UCSD-AML1 (cell line): ENCODE measurements at regions not wholly inside any gene's neighbourhood (a gene's known extent, or its start where the extent isn't known, plus 50 kb on each side); places are given as distances from the start of the nearest gene placed in this dataset.

ENCODE experiments used
- DNase-seq: peaks from one replicate; lab custom pipeline; 2025; ENCODE audit not compliant: unreplicated experiment; lab: John Stamatoyannopoulos, UW

DNA sequence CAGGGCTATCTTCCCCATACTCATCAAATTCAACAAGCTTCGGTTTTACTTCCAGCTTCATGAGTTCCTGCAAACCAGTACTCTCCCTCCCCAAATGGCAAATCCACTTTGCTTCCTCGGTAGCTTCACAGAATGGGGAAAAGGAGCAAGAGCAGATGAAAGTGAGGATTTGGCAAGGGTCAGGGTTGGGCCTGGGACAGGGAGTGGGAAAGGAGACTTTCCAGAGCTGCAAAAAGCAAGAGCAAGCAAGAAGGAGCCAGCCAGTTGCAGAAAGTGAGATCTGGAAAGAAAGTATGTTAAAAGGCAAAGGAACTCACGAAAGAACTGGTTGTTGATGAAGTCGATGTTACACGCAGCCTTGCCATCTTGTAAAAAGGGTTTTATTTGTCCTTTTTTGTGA, 522.8 kb upstream of the TBX3 start:
- no peak for DNase-seq

DNA sequence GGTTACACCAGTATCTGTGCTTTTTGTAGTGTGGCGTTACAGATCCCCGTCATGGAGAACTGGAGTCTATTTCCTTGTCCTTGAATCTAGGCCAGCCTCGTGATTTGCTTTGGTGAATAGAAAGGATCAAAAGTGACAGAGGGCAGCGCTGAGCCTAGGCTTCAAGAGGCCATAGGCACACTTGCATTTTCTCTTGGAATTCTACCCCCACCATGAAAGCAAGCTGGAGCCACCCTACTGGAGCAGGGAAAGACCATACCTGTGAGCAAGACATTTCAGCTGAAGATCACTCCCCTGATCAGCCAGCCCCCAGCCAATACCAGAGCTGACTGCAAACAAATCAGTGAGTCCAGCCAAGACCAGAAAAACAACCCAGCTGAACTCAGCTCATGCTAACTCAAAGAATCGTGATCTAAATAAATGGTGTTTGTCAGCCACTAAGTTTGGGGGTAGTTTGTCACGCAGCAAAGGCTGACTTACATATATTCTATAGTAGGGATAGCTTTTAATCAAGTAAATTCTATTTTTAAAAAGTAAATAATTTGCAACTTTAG, 521.9 kb upstream of the TBX3 start:
- DNase-seq: no peak

DNA sequence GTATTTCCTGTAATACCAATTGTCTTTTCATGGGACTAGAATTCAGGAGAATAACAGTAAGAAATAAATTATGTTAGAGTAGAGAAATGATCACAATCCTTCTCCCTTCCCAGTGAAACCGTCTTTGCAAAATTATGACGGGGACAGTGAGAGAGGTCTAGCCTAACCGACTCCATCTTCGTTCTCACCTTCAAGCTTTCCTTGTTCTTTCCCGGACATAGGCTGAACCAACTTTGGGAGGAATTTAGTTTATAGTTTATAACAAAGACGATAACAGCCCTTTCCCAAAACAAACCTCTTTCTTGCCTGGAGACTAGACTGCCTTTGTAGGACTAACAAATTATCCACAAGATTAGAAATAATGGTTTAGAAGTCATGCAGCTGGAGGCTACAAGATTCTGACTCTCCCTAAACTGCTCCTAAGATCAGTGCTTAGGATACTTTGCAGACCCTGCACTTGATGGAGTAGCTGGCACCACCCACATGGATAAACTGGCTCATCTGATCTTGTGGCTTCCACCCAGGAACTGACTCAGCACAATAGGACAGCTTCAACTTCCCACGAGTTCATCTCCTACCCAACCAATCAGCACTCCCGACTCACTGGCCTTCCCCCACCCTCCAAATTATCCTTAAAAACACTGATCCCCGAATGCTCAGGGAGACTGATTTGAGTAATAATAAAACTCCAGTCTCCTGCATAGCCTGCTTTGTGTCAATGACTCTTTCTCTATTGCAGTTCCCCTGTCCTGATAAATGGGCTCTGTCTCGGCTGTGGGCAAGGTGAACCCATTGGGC, 521.2 kb upstream of the TBX3 start:
- no peak for DNase-seq

DNA sequence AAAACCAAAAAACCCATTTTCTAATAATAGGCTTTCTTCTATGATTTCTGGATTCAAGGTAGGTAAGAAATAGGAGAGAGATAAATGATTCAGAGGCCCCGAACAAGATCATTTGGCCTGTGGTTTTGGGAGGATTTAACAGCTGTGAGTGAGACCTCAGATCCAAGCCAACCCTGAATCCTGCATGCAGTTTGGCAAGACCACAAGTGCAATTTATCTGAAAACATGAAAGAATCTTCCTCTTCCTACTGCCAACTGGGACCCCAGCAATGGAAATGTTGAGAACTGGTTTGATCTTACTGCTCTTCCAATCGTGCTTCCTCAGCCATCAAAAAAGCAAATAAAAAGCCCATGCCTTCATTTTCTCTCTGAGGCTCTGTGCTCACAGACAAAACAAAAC, 519.7 kb upstream of the TBX3 start:
- DNase-seq: no peak

DNA sequence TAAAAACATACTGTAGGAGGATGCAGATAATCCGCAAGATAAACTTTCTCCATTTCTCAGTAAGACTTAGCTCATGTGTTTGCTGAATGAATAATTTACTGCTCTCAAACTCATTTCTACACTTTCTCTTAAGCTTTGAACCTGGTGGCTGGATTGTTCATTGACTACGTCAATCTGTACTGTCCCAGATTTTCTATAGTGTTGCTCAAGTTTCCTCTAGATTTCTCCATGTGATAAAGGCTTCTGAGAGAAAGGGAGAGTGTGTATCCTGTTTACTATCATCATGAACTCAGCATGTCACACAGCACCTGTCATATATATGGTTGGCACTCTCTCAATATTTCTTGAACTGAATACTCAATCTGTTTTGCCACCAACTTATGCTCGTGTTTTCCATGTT, 518.0 kb upstream of the TBX3 start:
- no peak for DNase-seq

DNA sequence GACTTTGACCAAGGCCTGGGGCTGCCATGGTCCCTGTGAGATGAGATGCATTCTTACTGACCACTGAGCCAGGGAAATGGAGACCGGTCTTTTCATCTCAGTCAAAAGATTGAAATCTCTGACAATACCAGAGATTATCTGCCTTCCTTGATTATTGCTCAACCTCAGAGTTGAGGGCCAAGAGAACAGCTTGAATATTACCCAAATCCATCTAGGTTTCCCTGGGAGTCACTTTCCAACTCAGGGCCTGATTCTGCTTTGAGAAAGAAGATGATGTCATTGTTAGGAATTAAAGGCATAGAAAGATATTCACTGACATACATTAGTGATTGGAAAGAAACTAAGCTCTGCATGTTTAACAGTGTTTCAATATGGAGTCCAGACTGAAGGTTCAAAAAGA, 515.9 kb upstream of the TBX3 start:
- no peak for DNase-seq

DNA sequence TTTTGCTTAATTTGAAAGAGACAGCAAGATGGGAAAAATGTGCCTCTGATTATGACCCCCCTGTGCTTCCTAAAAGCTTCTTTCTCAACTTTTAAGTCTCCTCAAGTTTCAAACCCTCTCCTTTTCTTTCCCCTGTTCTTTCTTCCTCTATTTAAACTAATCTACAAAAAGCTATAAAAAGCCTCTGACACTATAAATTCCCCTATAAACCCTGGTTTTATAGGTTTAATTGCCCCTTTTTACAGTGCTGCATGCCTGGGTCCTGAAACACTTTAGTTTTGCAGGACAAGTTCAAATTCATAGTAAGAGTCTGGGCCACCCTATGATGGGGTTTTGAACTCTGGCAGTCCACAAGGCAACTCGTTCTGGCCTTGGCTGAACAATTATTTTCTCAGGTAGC, 510.9 kb upstream of the TBX3 start:
- DNase-seq: no peak

DNA sequence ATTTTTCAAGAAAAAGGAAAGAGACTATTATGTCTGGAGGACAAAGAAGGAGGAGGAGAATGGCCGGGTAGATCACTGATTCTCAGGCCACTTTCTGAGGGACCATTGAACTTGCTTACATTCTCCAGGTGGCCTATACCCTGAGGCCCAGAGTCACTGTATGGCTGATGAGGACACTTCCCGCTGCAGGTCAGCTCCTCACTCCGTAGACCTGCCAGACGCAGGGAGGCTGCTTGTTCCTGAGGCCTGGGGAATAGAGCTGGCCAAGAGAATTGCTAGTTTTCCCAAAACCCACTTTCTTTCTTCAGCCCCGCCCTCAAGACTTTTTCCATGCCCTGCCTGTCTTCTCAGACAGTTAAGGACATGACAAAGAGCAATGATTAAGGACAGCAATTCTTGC, 510.5 kb upstream of the TBX3 start:
- no peak for DNase-seq

DNA sequence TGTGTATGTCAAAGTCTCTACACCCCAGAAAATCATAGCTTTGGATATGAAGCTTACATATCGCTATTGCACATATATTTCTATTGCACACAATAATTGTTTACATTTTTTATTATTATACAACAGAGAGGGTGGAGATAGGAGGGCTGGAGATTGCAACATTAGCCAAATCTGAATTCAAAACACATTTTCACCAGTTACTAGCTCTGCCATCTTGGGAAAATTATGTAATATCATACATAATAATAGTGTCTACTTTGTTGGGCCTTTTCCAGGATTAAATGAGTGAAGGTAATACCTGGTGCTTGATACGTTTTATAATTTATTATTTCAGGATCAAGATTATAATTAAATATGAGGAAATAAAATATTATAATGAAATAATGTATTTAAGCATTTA, 507.4 kb upstream of the TBX3 start:
- no peak for DNase-seq

DNA sequence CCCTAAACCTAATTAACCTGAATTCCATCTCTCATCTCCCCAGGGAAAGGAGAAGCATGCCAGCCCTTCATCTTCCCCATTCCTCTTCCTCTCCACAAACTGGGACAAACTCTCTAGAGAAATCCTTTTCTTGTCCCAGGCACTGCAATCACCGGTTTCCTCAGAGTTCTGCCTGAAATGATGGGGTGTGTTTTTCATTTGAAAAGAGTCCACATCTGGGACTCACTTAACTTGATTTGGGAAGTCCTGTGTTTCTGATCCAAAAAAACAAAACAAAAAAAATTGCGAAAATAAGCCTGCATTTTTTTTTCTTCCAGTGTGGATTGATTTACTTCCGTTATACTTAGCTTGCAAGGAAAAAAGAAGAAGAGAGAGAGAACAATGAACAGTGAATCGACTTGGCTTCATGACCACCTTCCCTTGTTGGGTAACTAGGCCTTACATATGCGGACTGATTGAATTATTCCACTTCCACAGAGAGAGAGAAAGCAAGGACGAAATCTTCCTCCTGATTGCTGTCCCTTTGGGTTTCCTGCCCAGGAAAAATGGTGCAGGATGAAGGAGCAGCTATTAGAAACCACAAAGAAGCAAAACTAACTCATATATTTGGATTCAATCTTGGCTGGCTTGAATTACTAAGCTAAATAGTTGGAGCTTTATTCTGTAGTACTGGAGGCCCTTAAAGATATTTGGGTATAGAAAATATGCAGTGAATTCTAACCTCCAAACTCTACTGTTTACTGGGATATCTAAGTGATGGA, 506.2 kb upstream of the TBX3 start:
- DNase-seq: no peak

DNA sequence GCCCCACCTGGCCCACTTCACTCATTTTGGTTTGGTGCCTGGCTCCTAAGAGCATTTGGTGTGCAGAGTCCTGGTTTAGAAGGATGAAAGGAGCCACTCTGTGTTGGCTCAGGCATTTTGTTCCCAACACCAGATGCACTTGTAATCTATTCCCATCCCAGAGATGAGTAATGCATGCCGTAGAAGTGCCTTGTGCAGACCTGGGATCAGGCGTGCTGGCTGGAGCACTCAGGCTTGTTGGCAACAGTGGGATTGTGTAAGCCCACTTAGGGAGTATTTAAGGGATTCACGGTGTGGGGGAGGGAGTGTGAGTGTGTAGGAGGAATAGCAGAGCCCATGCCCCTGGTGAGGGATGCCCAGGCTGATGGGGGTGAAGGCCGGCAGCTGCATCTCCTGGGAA, 501.5 kb upstream of the TBX3 start:
- DNase-seq: no peak

DNA sequence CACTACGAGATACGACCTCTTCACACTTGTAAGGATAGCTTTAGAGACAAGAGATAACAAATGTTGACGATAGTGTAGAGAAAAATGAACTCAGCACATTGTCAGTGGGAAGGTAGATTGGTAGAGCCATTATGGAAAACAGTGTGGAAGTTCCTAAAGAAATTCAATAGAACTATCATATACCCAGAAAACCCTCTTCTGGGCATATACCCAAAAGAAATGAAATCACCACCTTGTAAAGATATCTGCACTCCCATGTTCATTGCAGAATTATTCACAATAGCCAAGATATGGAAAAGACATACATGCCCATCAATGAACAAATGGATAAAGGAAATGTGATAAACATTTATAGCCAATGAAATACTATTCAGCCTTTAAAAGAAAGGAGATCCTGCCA, 499.8 kb upstream of the TBX3 start:
- no peak for DNase-seq

DNA sequence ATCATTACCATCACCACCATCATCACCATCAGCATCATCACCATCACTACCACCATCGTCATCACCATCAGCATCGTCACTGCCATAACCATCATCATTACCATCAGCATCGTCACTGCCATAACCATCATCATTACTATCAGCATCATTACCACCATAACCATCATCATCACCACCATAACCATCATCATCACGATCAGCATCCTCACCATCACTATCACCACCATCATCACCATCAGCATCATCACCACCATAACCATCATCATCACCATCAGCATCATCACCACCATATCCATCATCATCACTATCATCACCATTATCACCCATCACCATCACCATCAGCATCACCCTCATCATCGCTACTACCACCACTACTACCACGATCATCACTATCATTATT, 493.9 kb upstream of the TBX3 start:
- no peak for DNase-seq

DNA sequence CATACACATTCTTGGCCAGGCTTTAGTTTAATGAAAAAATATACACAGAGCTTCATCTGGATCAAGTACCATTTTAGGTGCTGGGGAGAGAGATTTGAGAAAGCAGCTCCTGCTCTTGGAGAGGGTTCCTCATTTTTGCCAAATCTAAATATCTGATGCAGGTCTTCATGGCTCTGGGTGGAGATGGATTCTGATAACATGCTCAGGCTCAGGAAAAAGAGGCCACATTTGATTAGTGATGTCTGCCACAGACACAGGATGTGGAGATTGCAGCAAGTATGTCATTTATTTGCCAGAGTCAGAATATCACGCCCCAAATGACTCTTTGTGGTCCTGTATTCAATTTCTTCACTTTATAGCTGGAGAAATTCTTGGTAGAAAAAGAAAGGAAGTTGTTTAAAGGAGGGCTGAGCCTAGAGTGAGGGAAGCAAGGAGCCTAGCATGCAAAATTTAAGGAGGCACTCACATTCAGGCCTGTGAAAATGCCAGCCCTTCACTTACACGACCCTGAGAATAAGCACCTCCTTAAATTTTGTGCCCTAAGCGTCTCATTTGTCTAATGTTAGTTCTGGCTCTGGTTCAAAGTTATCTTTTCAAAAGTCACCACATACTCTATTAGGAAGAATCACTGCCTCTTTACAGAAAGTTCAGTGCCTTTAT, 492.9 kb upstream of the TBX3 start:
- no peak for DNase-seq

DNA sequence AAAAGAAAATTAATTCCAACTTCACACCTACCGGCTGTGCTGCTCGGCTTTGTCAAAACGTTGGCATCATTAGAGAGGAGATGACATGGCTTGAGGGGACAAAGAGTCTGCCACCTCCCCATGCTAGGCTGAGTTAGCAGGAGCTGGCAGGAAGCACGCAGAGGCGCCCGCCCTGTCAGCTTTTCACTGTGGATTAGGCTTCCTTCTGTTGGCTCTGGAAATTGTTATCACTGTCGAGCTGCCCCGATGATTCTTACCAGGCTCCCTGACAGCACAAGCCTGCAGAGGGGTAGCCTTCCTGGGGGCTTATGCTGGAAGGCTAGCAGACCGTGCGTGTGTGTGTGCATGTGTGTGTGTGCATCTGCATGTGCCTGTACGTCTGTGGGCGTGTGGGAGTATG, 490.9 kb upstream of the TBX3 start:
- DNase-seq: no peak

DNA sequence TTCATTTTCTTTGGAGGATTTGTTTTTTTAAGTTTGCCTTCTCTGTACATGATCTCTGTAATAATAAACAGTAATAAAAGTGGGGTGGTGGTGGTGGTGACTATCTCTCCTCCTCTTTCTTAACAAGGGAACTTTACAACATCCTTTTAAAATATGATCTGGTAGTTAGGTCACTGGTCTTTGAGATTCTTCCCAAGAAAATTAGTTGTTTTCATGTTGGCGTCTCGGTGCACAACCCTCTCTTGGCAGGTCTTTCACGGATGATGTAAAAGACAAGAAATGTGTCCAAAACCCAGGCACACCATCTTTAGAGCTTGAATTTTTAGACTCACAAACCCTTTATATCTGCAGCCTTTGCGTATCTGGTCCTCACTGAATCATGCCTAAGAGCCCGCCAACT, 488.5 kb upstream of the TBX3 start:
- no peak for DNase-seq

DNA sequence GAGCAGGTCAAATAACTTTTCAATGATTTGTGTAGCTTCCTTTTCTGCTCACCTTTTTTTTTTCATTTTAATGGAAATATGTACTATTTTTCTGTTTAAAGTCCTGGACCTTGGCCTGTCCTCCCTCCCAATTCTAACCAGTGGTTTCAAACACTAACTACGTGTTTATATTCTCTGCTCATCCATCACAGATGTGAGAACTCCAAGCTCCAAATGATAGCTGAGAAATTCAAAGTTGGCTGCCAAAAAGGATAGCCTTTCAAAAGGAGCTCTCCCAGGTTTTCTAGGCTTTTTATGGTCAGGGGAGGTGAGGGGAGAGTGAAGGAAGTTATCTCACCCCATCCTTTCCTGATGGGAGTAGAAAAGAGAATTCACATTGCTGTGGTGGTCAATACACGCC, 486.0 kb upstream of the TBX3 start:
- no peak for DNase-seq

DNA sequence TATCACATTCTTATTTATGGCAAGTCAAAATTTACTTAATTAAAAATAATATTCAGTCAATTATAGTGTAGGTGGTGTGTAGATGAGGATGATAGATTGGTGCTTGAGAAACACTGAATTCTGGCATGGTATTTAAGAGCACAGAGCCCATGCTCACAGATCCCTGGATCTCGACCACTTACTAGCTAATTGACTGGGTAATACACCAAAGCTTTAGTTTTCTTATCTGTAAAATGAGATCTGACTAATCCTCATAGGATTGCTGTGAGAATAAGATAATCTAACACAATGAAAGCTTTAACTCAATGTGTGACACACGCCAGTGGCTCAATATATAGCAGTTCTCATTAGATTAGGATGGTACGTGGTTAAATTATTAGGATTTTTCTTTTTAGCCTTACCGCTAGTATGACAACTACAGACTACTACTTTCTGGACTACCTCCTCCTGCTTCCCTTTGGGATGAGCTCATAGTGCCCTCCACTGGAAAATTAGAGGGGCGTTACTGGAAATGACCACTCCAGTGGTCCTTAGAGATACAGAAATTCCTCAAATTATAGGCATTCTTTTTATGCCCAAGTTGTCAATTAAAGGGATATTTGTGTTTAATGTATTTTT, 482.8 kb upstream of the TBX3 start:
- DNase-seq: no peak

DNA sequence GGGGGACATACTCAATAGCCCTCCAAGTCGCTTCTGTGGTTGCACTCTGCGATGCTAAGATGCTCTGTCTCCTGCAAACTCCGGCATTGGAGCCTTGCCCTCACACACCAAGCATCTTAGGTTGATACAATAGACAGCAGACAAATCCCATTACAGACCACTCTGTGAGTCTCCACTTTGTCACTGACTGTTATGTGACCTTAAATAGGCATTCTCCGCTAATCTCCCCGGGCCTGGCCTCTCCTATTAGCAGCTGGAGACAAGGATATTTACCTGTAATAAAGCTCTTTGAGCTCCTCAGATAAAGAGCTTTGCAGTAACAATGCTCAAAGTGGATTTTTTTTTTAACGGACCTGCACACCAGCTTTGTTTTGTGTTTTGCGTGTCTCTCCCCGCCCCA, 479.7 kb upstream of the TBX3 start:
- DNase-seq: no peak

DNA sequence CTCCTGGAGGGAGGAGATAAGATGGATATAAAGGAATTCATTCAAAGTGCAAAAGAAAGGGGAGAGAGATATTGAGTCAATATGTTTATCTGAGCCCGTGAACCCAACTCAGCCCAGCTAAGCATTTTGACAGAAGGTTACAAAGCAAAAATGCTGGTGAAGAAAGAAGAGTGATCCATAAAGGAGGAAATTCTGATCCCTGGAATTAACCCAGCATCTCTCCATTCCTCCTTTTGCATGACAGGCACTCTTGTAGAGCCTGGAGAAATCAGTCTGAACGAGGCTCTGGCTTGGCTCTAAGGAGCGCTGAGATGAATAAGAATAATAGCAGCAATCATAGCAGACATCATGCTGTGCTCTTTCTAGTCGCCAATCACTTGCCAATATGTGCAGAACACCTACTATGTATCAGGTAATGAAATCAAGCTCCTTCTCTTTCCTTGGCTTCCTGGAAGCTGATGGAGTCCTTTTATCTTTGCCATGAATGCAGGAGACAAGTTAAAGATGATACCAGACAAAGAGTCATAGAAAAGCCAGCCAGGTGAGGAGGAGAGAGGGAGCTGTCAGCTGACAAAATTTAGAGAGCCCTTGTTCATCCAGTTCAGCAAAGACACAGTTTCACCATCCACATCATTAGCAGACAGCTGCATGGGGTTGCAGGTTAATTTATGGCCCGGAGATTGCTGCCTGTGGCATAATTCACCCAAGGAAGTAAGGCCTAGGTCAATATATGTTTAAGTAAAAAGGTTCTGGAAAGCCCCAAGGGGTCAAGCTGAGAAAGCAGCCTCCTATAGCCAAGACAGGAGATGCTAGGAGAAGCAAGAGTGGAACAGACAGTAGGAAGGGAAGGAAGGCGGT, 476.5 kb upstream of the TBX3 start:
- no peak for DNase-seq

DNA sequence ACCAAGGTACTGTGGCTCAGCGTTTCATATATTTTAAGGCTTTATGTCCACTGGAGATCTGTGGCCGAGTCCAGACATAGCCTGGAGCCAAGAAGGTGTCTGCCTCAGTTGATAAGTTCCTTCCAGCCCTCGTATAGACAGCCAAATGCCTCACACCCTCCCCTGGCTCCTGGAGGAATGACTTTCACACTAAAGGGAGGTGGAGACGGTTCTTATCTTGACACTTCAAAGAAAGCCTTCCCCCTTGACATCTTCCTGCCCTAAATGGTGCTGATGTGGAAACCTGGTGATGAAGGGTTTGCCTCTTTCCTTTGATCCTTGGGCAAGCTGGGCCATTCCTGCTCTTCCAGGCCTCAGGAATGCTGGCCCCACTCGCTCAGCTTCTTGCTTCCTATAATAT, 474.8 kb upstream of the TBX3 start:
- DNase-seq: no peak
